Uterus (tissue), 3 donors: ENCODE measurements at regions not wholly inside any gene's neighbourhood (a gene's known extent, or its start where the extent isn't known, plus 50 kb on each side); places are given as distances from the start of the nearest gene placed in this dataset.

Experiments used
- DNase-seq, 2 donors: peaks; one replicate each; pipeline ENCODE4 v3.0.0-alpha.2; 2019 to 2020
- H3K27ac ChIP-seq, 2 donors: fragments of 200-600 bp; sonication (generic); 1 replicate in 1 of 2; 2 replicates in 1 of 2; pipeline ENCODE4 v1.5.1; 2016 to 2018
- H3K27me3 ChIP-seq, 2 donors: fragments of 200-600 bp; sonication (generic); one replicate each; pipeline ENCODE4 v1.5.1; 2018 to 2019; ENCODE audit warnings: control low read depth in 1 of 2
- H3K36me3 ChIP-seq, 2 donors: fragments of 200-600 bp; sonication (generic); one replicate each; pipeline ENCODE4 v1.5.1; 2019; ENCODE audit warnings: control low read depth in 1 of 2
- H3K4me1 ChIP-seq, 2 donors: fragments of 200-600 bp; sonication (generic); one replicate each; pipeline ENCODE4 v1.5.1; 2018 to 2019; ENCODE audit warnings: control low read depth in 1 of 2
- H3K4me3 ChIP-seq, 2 donors: fragments of 200-600 bp; sonication (generic); 1 replicate in 1 of 2; 2 replicates in 1 of 2; pipeline ENCODE4 v1.5.1; 2018 to 2019; ENCODE audit warnings: mild to moderate bottlenecking in 1 of 2
- H3K9me3 ChIP-seq, 2 donors: fragments of 200-600 bp; sonication (generic); one replicate each; pipeline ENCODE4 v1.5.1; 2019; ENCODE audit warnings: control low read depth in 1 of 2
- CTCF ChIP-seq, 4 experiments: fragments of 200-600 bp in 2 of 4; fragments of 450-650 bp in 2 of 4; sonication (generic) in 2 of 4; IDR thresholded peaks; one replicate each; pipeline ENCODE4 v1.5.1; 2016 to 2019; ENCODE audit warnings: antibody characterized with exemption in 4 of 4, mild to moderate bottlenecking in 2 of 4, moderate library complexity in 1 of 4
- POLR2A ChIP-seq, 2 donors: fragments of 450-650 bp; IDR thresholded peaks; one replicate each; pipeline ENCODE4 v1.6.1; 2016; ENCODE audit warnings: antibody characterized with exemption in 2 of 2, mild to moderate bottlenecking in 1 of 2, moderate library complexity in 1 of 2
- intact Hi-C: fragments of 100-400 bp; cut with DNase I; formaldehyde crosslinking; loops from one replicate; pipeline ENCODE4 v1.15.1; 2023; ENCODE audit warnings: low total_unique reads
- donor health status: DM: yes; HTN: yes; CAD: no.

GRCh38 chr9:11828201-11828600 lies 865.0 kb upstream of the TYRP1 start:
- Histone ChIP-seq H3K27ac (no peak overlapping the region), H3K9me3 (no peaks in the 10 kb centered on the region), H3K36me3 (no peaks in the 10 kb centered on the region), H3K27me3 (no peaks in the 10 kb centered on the region), H3K4me3 (no peak overlapping the region), H3K4me1 (no peaks in the 10 kb centered on the region)
- intact Hi-C loops: no loop called here
- no peak for TF ChIP-seq POLR2A (IDR thresholded peaks at IDR 0.05)
- no peak for TF ChIP-seq CTCF (IDR thresholded peaks at IDR 0.05)
- no peak for DNase-seq

DNA sequence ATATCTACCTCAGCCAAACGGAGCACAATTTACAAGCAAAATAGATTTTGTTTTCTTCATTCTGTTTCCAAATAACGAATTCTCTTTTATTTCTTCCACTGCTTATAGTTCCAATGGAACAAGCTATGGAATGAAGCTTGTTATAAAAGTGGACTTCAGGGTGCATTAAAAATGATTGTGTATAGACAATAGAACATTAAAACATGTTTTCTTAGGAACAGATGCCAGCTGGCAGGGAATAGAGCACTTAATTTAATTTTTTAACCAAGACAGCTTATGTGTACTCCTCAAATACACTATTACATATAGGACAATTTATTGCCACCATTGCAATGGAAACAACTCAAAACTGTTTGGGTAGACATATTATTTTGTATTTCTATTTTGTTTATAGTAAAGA lies 860.1 kb upstream of the TYRP1 start:
- no peaks in the 10 kb centered on the region for H3K36me3 ChIP-seq
- no peaks in the 10 kb centered on the region for H3K27me3 ChIP-seq
- no peaks in the 10 kb centered on the region for H3K9me3 ChIP-seq
- H3K27ac ChIP-seq: no peak overlapping the region
- intact Hi-C loops: no loop called here
- DNase-seq: no peak
- H3K4me3 ChIP-seq: no peak overlapping the region
- TF ChIP-seq POLR2A (IDR thresholded peaks at IDR 0.05) (no peak), CTCF (IDR thresholded peaks at IDR 0.05) (no peak)
- H3K4me1 ChIP-seq: no peaks in the 10 kb centered on the region

DNA sequence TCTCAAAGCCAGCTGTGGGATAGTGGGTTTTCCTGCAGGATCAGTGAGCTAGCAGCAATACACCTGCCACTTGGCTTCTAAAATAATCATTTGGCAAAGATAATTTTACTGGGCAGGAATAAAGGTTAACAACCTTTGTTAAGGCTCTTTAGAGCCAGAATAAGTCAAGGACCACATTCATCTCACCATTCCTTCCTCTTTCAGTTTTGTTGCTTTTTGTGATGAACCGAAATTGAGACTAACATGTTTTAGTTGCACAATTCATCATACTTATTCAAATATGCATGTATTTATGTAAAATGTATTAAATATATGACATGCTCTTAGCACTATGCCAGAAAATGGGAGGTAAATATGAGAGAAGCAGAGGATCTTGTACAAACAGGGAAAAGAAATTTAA lies 824.4 kb upstream of the TYRP1 start:
- Histone ChIP-seq H3K9me3 (no peaks in the 10 kb centered on the region), H3K27ac (no peak overlapping the region), H3K27me3 (no peaks in the 10 kb centered on the region), H3K4me3 (no peak overlapping the region), H3K4me1 (no peaks in the 10 kb centered on the region), H3K36me3 (no peaks in the 10 kb centered on the region)
- DNase-seq: no peak
- intact Hi-C loops: no loop called here
- TF ChIP-seq CTCF (IDR thresholded peaks at IDR 0.05): no peak

GRCh38 chr9:11871852-11872251 lies 821.3 kb upstream of the TYRP1 start:
- DNase-seq: no peak
- Histone ChIP-seq H3K27ac (no peak overlapping the region), H3K27me3 (no peaks in the 10 kb centered on the region), H3K4me1 (no peaks in the 10 kb centered on the region), H3K9me3 (no peaks in the 10 kb centered on the region), H3K4me3 (no peak overlapping the region), H3K36me3 (no peaks in the 10 kb centered on the region)
- intact Hi-C loops: no loop called here
- TF ChIP-seq POLR2A (IDR thresholded peaks at IDR 0.05): no peak
- TF ChIP-seq CTCF (IDR thresholded peaks at IDR 0.05): no peak

DNA sequence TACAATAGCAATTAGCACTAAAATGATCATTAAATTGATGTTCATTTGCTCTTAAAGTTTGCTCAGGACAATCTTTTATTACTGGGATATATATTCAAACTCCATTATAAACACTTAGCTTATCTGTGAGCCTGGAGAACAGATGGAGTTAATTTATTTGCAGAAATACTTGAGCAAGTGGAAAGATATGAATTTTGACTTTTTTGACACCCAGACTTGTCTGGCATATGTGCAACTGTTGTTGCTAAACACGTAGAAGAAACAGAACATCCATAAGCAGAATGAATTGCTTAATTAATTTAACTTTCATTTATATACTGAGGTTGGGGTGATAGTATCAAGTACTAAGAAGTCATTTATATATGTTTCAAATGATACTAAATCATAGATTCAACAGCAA lies 820.7 kb upstream of the TYRP1 start:
- intact Hi-C loops: no loop called here
- Histone ChIP-seq H3K9me3 (no peaks in the 10 kb centered on the region), H3K4me3 (no peak overlapping the region), H3K4me1 (no peaks in the 10 kb centered on the region), H3K36me3 (no peaks in the 10 kb centered on the region), H3K27me3 (no peaks in the 10 kb centered on the region), H3K27ac (no peak overlapping the region)
- no peak for DNase-seq
- TF ChIP-seq CTCF (IDR thresholded peaks at IDR 0.05) (no peak), POLR2A (IDR thresholded peaks at IDR 0.05) (no peak)
